Activated naive CD8-positive, alpha-beta T cell treated with anti-CD3 and anti-CD28 coated beads, Interleukin-2, amount 10 ng/mL, durations not matched to agents 7 days and 5 days (primary cell): ENCODE measurements at regions not wholly inside any gene's neighbourhood (a gene's known extent, or its start where the extent isn't known, plus 50 kb on each side); places are given as distances from the start of the nearest gene placed in this dataset.

Source experiments
- ATAC-seq: fragments of 150-1000 bp; cut with Tn5 transposase; one replicate; pipeline ENCODE4 v1.10.0; 2021; ENCODE audit warnings: low read depth, moderate library complexity
- POLR2A ChIA-PET: fragments of 350-600 bp; sonication (Branson Sonifier 250); formaldehyde crosslinking; loops from one replicate; lab custom pipeline; 2021; ENCODE audit warnings: antibody characterized with exemption; lab: Charles Lee
- DNase-seq: peaks from one replicate; pipeline ENCODE4 v3.0.0; 2021
- H3K27ac Mint-ChIP-seq: one replicate; pipeline ENCODE4 v1.8.0; 2022; ENCODE audit warnings: mild to moderate bottlenecking, mixed read lengths
- H3K27me3 Mint-ChIP-seq: one replicate; pipeline ENCODE4 v1.8.0; 2022; ENCODE audit warnings: mild to moderate bottlenecking, moderate library complexity, mixed read lengths
- H3K36me3 Mint-ChIP-seq: one replicate; pipeline ENCODE4 v1.8.0; 2021; ENCODE audit warnings: mild to moderate bottlenecking, mixed read lengths
- H3K4me1 Mint-ChIP-seq: one replicate; pipeline ENCODE4 v1.8.0; 2021; ENCODE audit warnings: mixed read lengths
- H3K4me3 Mint-ChIP-seq: one replicate; pipeline ENCODE4 v1.8.0; 2022; ENCODE audit warnings: mild to moderate bottlenecking, moderate library complexity, mixed read lengths
- H3K9me3 Mint-ChIP-seq: one replicate; pipeline ENCODE4 v1.8.0; 2021; ENCODE audit warnings: mixed read lengths

DNA sequence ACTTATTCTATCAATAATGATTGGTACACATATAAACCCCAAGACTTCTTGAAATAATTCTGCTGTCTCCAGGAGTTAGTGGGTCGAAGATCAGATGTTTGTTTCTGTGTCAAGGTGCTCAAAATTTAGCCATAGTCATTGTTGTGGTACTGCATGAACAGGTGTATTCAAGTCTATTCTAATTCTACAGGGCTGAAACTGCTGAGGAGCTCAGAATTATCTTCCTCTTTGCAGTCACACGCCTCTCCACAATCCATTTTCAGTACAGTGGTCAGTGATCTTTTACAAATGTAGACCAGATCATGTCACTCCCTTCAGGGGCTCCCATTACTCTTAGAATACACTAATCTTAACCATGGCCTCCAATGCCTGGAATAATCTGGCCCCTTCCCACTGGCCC, 527.5 kb downstream of the NTRK3 start:
- ATAC-seq (no peak), DNase-seq (no peak)
- Mint-ChIP-seq H3K4me3 (no peak overlapping the region), H3K4me1 (no peaks in the 10 kb centered on the region), H3K36me3 (no peaks in the 10 kb centered on the region), H3K27me3 (peaks cover 14% of the 10 kb centered on the region), H3K9me3 (no peaks in the 10 kb centered on the region), H3K27ac (no peak overlapping the region)
- POLR2A ChIA-PET: no interaction called here

DNA sequence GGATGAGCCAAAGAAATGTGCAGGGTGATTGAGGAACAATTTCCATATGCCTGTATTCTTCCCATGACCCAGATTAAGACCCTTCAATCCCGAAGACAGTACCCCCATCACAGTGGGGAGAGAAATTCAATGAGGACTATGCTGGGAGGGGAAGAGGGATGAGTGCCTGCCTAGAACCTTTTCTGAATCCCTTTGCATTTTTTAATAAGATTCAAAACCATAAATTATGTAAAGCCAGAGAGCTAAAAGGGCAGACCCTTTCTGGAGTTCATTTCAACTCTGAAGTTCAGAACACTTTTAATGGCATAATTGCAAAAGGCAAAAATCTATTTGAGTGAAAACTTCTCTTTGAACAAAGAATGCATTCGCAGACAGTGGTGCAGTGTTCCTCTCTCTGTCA, 529.5 kb downstream of the NTRK3 start:
- DNase-seq (no peak), ATAC-seq (no peak)
- Mint-ChIP-seq H3K9me3 (no peaks in the 10 kb centered on the region), H3K27me3 (peaks cover 14% of the 10 kb centered on the region), H3K4me1 (no peaks in the 10 kb centered on the region), H3K4me3 (no peak overlapping the region), H3K36me3 (no peaks in the 10 kb centered on the region), H3K27ac (no peak overlapping the region)
- POLR2A ChIA-PET: no interaction called here

DNA sequence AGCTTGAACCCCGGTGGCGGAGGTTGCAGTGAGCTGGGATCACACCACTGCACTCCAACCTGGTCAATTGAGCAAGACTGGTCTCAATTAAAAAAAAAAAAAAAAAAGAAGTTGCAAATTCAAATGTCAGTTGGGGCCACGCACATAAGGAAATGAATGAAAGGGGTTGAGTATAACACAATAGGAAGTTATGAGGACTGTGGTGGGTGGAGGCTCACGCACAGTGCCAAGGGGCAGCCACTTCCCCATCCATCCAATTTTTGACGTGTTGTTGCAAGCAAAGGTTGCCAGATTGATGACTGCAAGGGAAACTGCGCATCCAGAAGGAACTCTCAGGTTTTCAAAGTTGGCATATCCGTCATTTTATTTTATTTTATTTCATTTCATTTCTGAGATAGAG, 532.2 kb downstream of the NTRK3 start:
- POLR2A ChIA-PET: no interaction called here
- no peak overlapping the region for H3K27ac Mint-ChIP-seq
- ATAC-seq: no peak
- H3K4me1 Mint-ChIP-seq: no peaks in the 10 kb centered on the region
- peaks cover 12% of the 10 kb centered on the region for H3K27me3 Mint-ChIP-seq
- no peaks in the 10 kb centered on the region for H3K36me3 Mint-ChIP-seq
- no peaks in the 10 kb centered on the region for H3K9me3 Mint-ChIP-seq
- no peak for DNase-seq
- no peak overlapping the region for H3K4me3 Mint-ChIP-seq

DNA sequence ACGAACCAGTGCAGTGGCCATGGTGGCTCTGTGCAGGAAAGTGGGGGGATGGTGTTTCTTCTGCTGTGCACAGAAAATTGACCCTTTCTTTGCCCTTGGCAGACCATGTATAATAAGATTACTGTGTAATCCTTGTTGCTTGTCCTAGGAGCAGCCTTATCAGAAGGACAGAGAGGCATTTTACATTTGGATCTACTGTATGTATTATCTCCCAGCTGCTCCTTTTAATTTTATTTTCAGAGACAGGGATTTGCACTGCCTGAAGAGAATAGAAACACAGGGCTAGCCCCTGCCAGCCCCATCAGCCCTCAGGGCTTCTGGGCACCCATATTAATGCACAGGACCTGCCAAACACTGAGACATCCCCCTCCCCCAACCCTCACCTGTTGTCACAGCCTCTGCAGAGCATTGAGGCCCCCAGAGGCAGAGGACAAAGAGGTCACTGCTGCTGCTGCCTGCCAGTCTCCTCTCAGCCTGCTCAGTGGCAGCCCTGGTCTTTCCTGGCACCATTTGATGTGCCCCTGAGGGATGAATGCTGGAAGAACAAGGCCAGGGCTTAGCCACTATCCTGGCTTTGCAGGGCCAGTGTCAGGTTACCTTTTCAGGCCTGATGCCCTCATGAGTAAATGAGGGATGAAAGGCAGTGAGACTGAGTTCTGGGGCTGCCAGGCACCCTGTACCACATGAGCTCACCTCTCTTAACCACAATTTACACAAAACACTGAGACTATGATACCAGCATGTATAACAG, 533.4 kb downstream of the NTRK3 start:
- H3K36me3 Mint-ChIP-seq: no peaks in the 10 kb centered on the region
- DNase-seq (no peak), ATAC-seq (no peak)
- H3K4me3 Mint-ChIP-seq: no peak overlapping the region
- no peaks in the 10 kb centered on the region for H3K9me3 Mint-ChIP-seq
- H3K27me3 Mint-ChIP-seq: peaks cover 9% of the 10 kb centered on the region
- H3K4me1 Mint-ChIP-seq: no peaks in the 10 kb centered on the region
- H3K27ac Mint-ChIP-seq: no peak overlapping the region
- POLR2A ChIA-PET: no interaction called here

DNA sequence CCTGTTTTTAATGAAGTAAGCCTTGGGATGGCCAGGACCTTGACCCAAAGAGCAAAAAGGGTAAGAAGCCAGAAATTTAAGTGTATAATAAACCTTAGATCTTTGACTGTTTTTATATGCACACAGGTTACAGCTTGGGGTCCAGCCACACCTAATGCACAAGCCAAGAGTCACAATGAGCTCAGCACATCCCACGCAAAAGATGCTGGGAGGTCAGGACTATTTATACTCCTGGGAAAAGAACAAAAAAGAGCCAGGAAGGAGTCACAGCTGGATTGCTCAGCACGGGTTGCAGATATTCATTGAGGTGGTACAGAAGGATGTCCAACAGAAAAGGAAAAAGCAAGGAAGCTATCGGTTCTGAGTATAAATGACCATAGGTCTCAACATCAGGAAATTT, 536.3 kb downstream of the NTRK3 start:
- Mint-ChIP-seq H3K27ac (no peak overlapping the region), H3K36me3 (no peaks in the 10 kb centered on the region), H3K27me3 (no peaks in the 10 kb centered on the region), H3K9me3 (peaks cover 4% of the 10 kb centered on the region), H3K4me3 (no peak overlapping the region), H3K4me1 (no peaks in the 10 kb centered on the region)
- DNase-seq (no peak), ATAC-seq (no peak)
- POLR2A ChIA-PET: no interaction called here

DNA sequence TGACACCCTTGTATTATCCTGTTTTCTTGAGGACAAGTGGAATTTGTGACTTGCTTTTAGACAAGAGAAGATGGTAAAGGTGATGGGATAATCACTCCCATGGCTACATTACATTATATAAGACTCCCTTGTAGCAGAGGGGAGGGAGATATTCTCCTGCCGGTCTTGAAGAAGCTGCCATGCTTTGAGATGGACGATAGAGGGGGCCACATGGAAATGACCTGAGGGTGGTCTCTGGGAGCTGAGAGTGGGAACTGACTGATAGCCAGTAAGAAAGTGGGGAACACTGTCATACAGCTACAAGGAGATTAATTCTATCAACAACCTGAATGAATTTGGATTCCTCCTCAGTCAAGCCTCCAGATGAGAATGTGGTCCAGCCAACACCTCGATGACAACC, 540.1 kb downstream of the NTRK3 start:
- ATAC-seq (no peak), DNase-seq (no peak)
- Mint-ChIP-seq H3K27ac (no peak overlapping the region), H3K4me3 (no peak overlapping the region), H3K27me3 (peaks cover 2% of the 10 kb centered on the region), H3K4me1 (no peaks in the 10 kb centered on the region), H3K9me3 (peaks cover 4% of the 10 kb centered on the region), H3K36me3 (no peaks in the 10 kb centered on the region)
- POLR2A ChIA-PET: no interaction called here

DNA sequence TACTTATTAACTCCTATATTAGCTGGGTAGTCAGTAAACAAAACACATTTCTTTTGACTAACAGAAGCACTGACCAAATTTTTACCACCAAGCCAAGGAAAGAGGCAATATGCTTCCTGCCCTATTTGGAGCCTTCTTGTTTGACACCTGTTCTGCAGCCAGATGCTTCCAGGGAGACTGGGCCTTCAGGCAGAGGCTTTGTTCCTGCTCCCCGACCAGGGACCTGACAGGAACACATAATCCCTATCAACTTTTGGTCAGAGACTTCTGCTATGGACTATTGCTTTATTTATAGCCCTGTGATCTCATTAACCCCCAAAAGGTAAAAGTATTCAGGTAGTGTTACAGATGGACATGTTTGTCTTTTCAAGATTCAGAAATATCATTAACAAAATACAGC, 541.3 kb downstream of the NTRK3 start:
- POLR2A ChIA-PET: no interaction called here
- ATAC-seq: no peak
- Mint-ChIP-seq H3K27me3 (peaks cover 5% of the 10 kb centered on the region), H3K4me3 (no peak overlapping the region), H3K4me1 (no peaks in the 10 kb centered on the region), H3K9me3 (peaks cover 5% of the 10 kb centered on the region), H3K36me3 (no peaks in the 10 kb centered on the region), H3K27ac (no peak overlapping the region)
- DNase-seq: no peak

DNA sequence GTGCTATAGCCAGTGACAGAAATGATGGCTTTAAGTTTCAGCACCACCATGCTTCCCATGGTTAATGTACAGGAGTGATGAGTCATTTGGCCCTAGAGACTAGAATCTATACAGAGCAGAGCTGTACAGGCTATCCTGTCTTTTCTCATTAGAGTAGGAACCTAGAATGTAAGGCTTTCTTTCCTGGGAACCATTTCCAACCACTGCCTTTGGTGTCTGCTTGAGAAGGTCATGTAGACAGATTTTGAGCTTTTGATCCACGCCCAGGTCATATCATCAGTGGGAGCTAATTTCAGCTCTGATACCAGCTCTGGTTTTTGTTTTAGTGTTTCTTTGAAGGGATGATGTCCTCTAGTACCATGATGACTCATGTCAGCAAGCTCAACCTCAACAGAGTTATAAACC, 543.1 kb downstream of the NTRK3 start:
- peaks cover 5% of the 10 kb centered on the region for H3K27me3 Mint-ChIP-seq
- ATAC-seq (no peak), DNase-seq (no peak)
- H3K36me3 Mint-ChIP-seq: no peaks in the 10 kb centered on the region
- H3K9me3 Mint-ChIP-seq: peaks cover 5% of the 10 kb centered on the region
- H3K4me3 Mint-ChIP-seq: no peak overlapping the region
- POLR2A ChIA-PET: no interaction called here
- H3K4me1 Mint-ChIP-seq: no peaks in the 10 kb centered on the region
- no peak overlapping the region for H3K27ac Mint-ChIP-seq

DNA sequence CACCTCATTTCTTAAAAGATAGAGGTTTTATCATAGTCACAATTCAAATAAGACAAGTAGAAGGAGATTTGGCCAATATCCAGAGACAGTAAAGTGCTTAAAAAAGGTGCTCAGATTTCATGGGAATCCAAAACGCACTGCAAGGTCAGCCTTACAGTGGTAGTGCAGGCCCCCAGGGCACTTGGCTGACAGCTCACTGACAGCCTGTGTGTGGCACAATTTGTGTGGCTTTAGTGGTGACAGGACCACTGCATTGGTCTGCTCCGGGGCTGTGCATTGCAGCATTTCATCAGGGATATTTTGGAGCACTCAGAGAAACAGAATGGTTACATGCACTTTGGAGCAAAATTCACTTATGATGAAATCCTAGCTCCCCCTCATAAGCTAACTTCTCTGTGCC, 544.3 kb downstream of the NTRK3 start:
- ATAC-seq (no peak), DNase-seq (no peak)
- Mint-ChIP-seq H3K27me3 (peaks cover 5% of the 10 kb centered on the region), H3K27ac (no peak overlapping the region), H3K4me3 (no peak overlapping the region), H3K9me3 (peaks cover 1% of the 10 kb centered on the region), H3K4me1 (no peaks in the 10 kb centered on the region), H3K36me3 (no peaks in the 10 kb centered on the region)
- POLR2A ChIA-PET: no interaction called here

DNA sequence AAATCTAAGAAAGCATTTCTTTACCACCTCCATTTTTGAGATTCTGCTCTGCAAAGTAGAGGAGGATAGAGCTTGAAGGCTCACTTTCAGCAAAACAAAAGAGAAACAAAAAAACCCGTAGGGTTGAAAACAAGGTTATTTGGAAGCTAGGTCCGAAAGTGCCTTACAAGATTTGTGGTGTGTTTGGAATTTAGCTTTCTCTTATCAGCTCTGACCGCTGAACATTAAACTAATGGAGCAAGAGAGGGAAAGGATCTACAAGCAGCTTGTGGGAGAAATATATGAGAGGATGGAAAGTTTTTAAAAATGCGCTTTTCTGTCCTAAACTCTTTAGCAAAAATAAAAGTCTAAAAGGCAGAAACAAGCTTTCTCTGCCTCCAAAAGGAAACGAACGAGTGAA, 545.5 kb downstream of the NTRK3 start:
- no peaks in the 10 kb centered on the region for H3K4me1 Mint-ChIP-seq
- H3K36me3 Mint-ChIP-seq: no peaks in the 10 kb centered on the region
- POLR2A ChIA-PET: no interaction called here
- no peak overlapping the region for H3K4me3 Mint-ChIP-seq
- no peak overlapping the region for H3K27ac Mint-ChIP-seq
- DNase-seq (no peak), ATAC-seq (no peak)
- peaks cover 5% of the 10 kb centered on the region for H3K27me3 Mint-ChIP-seq
- H3K9me3 Mint-ChIP-seq: peaks cover 1% of the 10 kb centered on the region

DNA sequence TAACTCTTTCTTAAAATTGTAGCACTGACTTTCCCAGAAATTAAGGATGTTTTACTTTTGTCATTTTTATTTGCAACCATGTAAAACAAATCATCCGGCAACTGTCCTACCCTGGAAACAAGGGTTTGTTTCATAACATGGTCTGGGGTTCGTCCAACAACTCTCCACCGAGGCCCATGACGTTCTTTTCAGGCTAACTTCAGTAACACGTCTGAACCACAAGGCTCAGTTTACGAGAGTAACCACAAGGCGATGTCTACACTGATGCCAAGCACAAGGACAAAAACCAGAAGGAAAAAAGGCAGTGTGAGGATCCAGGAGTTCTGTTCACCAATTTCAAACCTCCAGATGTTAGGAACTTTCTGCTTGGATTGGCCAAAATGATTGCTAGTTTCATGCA, 546.1 kb downstream of the NTRK3 start:
- ATAC-seq: no peak
- POLR2A ChIA-PET: no interaction called here
- peaks cover 1% of the 10 kb centered on the region for H3K9me3 Mint-ChIP-seq

DNA sequence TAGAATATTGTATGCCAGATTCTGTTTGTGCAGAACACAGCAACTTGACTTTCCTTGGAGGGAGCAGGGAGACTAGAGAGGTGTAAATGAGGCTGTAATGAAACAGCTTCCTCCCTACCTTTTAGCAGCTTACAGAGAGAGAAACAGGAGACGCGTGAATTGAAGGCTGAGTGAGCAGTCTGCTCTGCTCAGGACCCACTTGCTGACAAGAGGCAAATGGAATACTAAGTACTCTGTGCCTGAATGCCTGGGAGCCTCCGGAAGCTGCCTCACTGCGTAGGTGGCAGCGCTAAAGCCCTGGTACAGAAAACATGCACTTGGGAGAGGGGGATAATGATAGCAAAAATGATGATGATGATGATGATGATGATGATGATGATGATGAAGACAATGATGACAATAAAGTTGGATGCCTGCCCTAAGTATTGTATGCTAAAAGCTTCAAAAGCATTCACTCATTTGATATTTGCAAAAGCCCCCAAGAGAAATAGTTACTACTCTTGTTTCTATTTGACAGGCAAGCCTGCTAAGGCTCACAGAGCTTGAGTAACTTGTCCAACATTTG, 548.9 kb downstream of the NTRK3 start:
- no peak for DNase-seq
- Mint-ChIP-seq H3K36me3 (no peaks in the 10 kb centered on the region), H3K27ac (no peak overlapping the region), H3K4me3 (no peak overlapping the region), H3K9me3 (peaks cover 1% of the 10 kb centered on the region), H3K4me1 (no peaks in the 10 kb centered on the region), H3K27me3 (peaks cover 5% of the 10 kb centered on the region)
- POLR2A ChIA-PET: no interaction called here
- ATAC-seq: no peak

More for the DNA sequence above, 546.1 kb downstream of the NTRK3 start:
- DNase-seq: no peak
- peaks cover 5% of the 10 kb centered on the region for H3K27me3 Mint-ChIP-seq
- no peak overlapping the region for H3K27ac Mint-ChIP-seq
- no peaks in the 10 kb centered on the region for H3K36me3 Mint-ChIP-seq
- H3K4me1 Mint-ChIP-seq: no peaks in the 10 kb centered on the region
- H3K4me3 Mint-ChIP-seq: no peak overlapping the region

DNA sequence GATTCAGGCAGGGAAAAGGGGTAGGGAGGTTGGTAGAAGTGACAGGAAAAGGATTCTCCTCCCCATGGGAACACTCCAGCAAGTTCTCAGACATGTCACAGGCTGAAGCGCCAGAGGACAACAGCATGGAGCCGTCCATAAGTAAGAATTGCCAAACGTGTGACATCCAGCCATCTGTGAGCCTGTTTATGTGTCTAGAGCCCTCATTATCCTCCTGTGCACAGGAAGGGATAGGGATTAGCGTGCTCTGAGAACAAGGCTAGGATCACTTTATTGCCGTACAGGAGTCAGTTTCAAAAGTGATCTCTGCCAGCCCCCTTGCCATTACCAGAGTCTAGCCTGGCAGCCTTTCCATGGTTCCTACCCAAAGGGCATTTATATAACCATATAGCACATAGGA, 549.5 kb downstream of the NTRK3 start:
- POLR2A ChIA-PET: no interaction called here
- Mint-ChIP-seq H3K9me3 (peaks cover 1% of the 10 kb centered on the region), H3K36me3 (no peaks in the 10 kb centered on the region), H3K27me3 (peaks cover 5% of the 10 kb centered on the region), H3K27ac (no peak overlapping the region), H3K4me1 (no peaks in the 10 kb centered on the region), H3K4me3 (no peak overlapping the region)
- ATAC-seq (no peak), DNase-seq (no peak)

DNA sequence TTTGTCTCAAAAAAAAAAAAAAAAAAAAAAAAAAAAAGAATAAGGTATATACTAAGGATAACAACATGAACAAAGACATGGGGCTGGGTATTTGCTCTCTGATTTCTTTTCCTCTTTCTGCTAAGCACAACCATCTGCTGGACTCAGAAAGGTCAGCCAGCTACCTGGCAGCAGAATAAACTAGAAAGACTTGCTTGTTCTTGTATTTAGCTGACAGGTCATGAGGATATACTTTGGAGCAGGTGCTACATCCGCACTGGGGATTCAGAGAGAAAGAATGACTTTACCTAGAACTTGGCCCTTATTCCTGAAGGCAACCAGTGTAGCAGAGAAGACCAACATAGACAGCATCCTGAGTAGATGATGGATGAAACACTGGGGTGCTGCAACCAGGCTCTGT, 550.5 kb downstream of the NTRK3 start:
- POLR2A ChIA-PET: no interaction called here
- no peak overlapping the region for H3K4me3 Mint-ChIP-seq
- DNase-seq (no peak), ATAC-seq (no peak)
- no peaks in the 10 kb centered on the region for H3K36me3 Mint-ChIP-seq
- H3K27ac Mint-ChIP-seq: no peak overlapping the region
- H3K27me3 Mint-ChIP-seq: no peaks in the 10 kb centered on the region
- H3K9me3 Mint-ChIP-seq: no peaks in the 10 kb centered on the region
- H3K4me1 Mint-ChIP-seq: no peaks in the 10 kb centered on the region
